ENCODE measurements at regions not wholly inside any gene's neighbourhood (a gene's known extent, or its start where the extent isn't known, plus 50 kb on each side); places are given as distances from the start of the nearest gene placed in this dataset.

DNA sequence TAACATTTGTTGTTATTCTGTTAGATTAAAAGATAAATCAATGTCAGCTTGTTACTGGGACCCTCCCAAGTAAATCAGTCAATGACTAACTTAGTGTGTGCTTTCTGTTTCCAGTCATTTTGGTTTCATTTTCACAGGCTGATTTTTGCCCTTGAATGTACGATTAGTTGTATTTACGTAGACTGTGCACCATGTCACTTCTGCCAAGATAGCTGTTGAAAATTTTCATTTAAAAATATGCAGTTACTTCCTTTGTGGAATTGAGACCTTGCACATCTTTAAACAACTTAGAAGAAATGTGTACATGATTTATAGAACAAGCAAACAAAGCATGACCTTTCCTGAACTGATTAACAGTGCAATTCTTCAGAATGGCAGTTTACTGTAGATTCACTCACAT is 944.8 kb upstream of the CITED2 start (continued):
- TF ChIP-seq, protein P1, sequence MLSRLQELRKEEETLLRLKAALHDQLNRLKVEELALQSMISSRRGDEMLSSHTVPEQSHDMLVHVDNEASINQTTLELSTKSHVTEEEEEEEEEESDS (CRISPR knock-in tag; IDR thresholded peaks at IDR 0.05) = no peak

DNA sequence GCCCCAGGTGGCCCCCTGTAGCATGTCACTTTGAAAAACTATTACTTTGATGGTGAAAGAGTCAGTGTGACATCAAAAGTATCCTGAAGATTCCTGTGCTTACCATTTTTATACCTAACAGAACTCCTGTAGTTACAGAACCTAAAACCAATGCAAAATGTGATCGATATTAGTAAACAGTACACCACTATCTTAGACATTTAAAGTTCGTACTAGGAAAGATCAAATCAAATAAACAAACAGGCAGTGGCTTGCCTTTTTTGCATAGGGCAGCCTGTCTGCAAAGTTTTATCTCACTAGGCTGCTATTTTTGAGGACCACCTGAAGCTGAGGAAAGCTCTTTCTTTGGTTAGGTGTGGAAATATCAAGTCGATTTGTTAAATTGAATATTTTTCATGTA is 944.0 kb upstream of the CITED2 start:
- no peaks in the 10 kb centered on the region for H3K9me3 ChIP-seq (replicated peaks; ENCODE audit: control insufficient read depth, insufficient read depth, low read depth, low read length)
- no peak for FAIRE-seq
- H3K36me3 ChIP-seq (ENCODE audit: control insufficient read depth, insufficient read depth, low read length) = peaks cover 12% of the 10 kb centered on the region; the same call in 1 of the 3 replicates
- H3K79me2 ChIP-seq (ENCODE audit: control insufficient read depth, insufficient read depth, low read length) = no peaks in the 10 kb centered on the region
- no peak overlapping the region for H3K4me2 ChIP-seq (ENCODE audit: insufficient read depth, low read length)
- in situ Hi-C loops (cut with MboI) (no loop called here), intact Hi-C loops (cut with micrococcal nuclease) (no loop called here)
- no peak overlapping the region for H2AFZ ChIP-seq (ENCODE audit: low read depth, low read length)
- CTCF ChIA-PET (ENCODE audit: low intra/inter-chr PET ratio) = no interaction called here
- H3K4me3 ChIP-seq = no peak overlapping the region
- H3K9me1 ChIP-seq (ENCODE audit: control insufficient read depth, insufficient read depth, low read length) = no peaks in the 10 kb centered on the region
- no peaks in the 10 kb centered on the region for H4K20me1 ChIP-seq (replicated peaks; ENCODE audit: control insufficient read depth, insufficient read depth, low read length)
- TF ChIP-seq BCL6 (CRISPR knock-in tag; IDR thresholded peaks at IDR 0.05) (no peak), GTF2F1 (IDR thresholded peaks at IDR 0.05; ENCODE audit: low read depth, low read length) (no peak), TGIF2 (CRISPR knock-in tag; IDR thresholded peaks at IDR 0.05) (no peak), GTF2E2 (tag; IDR thresholded peaks at IDR 0.05) (no peak), PHTF2 (CRISPR knock-in tag; IDR thresholded peaks at IDR 0.05) (no peak), SMARCB1 (IDR thresholded peaks at IDR 0.05; ENCODE audit: insufficient read length, low read depth) (no peak), STAT5B (CRISPR knock-in tag; IDR thresholded peaks at IDR 0.05) (no peak), RBFOX2 (IDR thresholded peaks at IDR 0.05; ENCODE audit: low read depth, low read length) (no peak), TFAM (CRISPR knock-in tag; conservative IDR thresholded peaks at IDR 0.05) (no peak), ZNF431 (CRISPR knock-in tag; IDR thresholded peaks at IDR 0.05) (no peak), ZNF707 (CRISPR knock-in tag; conservative IDR thresholded peaks at IDR 0.05) (no peak)
- TF ChIP-seq, protein P2, sequence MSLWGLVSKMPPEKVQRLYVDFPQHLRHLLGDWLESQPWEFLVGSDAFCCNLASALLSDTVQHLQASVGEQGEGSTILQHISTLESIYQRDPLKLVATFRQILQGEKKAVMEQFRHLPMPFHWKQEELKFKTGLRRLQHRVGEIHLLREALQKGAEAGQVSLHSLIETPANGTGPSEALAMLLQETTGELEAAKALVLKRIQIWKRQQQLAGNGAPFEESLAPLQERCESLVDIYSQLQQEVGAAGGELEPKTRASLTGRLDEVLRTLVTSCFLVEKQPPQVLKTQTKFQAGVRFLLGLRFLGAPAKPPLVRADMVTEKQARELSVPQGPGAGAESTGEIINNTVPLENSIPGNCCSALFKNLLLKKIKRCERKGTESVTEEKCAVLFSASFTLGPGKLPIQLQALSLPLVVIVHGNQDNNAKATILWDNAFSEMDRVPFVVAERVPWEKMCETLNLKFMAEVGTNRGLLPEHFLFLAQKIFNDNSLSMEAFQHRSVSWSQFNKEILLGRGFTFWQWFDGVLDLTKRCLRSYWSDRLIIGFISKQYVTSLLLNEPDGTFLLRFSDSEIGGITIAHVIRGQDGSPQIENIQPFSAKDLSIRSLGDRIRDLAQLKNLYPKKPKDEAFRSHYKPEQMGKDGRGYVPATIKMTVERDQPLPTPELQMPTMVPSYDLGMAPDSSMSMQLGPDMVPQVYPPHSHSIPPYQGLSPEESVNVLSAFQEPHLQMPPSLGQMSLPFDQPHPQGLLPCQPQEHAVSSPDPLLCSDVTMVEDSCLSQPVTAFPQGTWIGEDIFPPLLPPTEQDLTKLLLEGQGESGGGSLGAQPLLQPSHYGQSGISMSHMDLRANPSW (CRISPR knock-in tag; IDR thresholded peaks at IDR 0.05) = no peak
- TF ChIP-seq, protein P3, sequence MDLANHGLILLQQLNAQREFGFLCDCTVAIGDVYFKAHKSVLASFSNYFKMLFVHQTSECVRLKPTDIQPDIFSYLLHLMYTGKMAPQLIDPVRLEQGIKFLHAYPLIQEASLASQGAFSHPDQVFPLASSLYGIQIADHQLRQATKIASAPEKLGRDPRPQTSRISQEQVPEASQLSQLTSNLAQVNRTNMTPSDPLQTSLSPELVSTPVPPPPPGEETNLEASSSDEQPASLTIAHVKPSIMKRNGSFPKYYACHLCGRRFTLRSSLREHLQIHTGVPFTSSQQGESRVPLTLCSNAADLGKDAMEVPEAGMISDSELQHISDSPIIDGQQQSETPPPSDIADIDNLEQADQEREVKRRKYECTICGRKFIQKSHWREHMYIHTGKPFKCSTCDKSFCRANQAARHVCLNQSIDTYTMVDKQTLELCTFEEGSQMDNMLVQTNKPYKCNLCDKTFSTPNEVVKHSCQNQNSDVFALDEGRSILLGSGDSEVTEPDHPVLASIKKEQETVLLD (IDR thresholded peaks at IDR 0.05) = no peak
- no peaks in the 10 kb centered on the region for H3K27me3 ChIP-seq (ENCODE audit: control insufficient read depth in 2 of 2, insufficient read depth in 2 of 2, low read length in 2 of 2)
- no peaks in the 10 kb centered on the region for H3K4me1 ChIP-seq (replicated peaks in 1 of 2; ENCODE audit: control insufficient read depth in 2 of 2, insufficient read depth in 2 of 2, low read length in 2 of 2)
- WGBS (ENCODE audit: insufficient coverage, low coverage, missing lambda C conversion rate) = 48% methylated on average over 3 of the region's 3 CpGs
- DNase-seq (ENCODE audit: extremely low read depth in 1 of 4, low spot score in 3 of 4) = no peak
- POLR2A ChIA-PET = no interaction called here
- ATAC-seq = no peak
- no peak overlapping the region for H3K9ac ChIP-seq (ENCODE audit: insufficient read depth in 1 of 2, low read depth in 2 of 2, low read length in 2 of 2)
- no peak overlapping the region for H3K27ac ChIP-seq (ENCODE audit: extremely low read depth, low read depth, low read length)
- no TSS peak for BruUV-seq (replicated peaks)

All from K562 (cell line).